Activated CD8-positive, alpha-beta T cell treated with anti-CD3 and anti-CD28 coated beads for 36 hours (primary cell): ENCODE measurements at regions not wholly inside any gene's neighbourhood (a gene's known extent, or its start where the extent isn't known, plus 50 kb on each side); places are given as distances from the start of the nearest gene placed in this dataset.
A peak's percentile ranks its signal among the peaks of the same experiment; 100 is the strongest.

ENCODE experiments used
- ATAC-seq: fragments of 200-7000 bp; cut with Tn5 transposase; one replicate; pipeline ENCODE4 v1.10.0; 2021; ENCODE audit warnings: mild to moderate bottlenecking, moderate library complexity
- CTCF ChIA-PET: fragments of 350-600 bp; sonication (Branson Sonifier 250); formaldehyde crosslinking; loops from one replicate; lab custom pipeline; 2021; ENCODE audit warnings: antibody characterized with exemption; lab: Charles Lee
- POLR2A ChIA-PET: fragments of 350-600 bp; sonication (Branson Sonifier 250); formaldehyde crosslinking; loops from one replicate; lab custom pipeline; 2021; ENCODE audit warnings: antibody characterized with exemption; lab: Charles Lee
- DNase-seq: peaks from one replicate; pipeline ENCODE4 v3.0.0-alpha.2; 2020
- H3K27ac Mint-ChIP-seq: one replicate; pipeline ENCODE4 v1.8.0; 2021; ENCODE audit warnings: mild to moderate bottlenecking, mixed read lengths
- H3K27me3 Mint-ChIP-seq: one replicate; pipeline ENCODE4 v1.8.0; 2021; ENCODE audit warnings: mixed read lengths
- H3K36me3 Mint-ChIP-seq: one replicate; pipeline ENCODE4 v1.8.0; 2021; ENCODE audit warnings: low read depth, mixed read lengths
- H3K4me1 Mint-ChIP-seq: one replicate; pipeline ENCODE4 v1.8.0; 2021; ENCODE audit warnings: low read depth, mixed read lengths
- H3K4me3 Mint-ChIP-seq: one replicate; pipeline ENCODE4 v1.8.0; 2021; ENCODE audit warnings: mild to moderate bottlenecking, moderate library complexity, mixed read lengths
- H3K9me3 Mint-ChIP-seq: one replicate; pipeline ENCODE4 v1.8.0; 2021; ENCODE audit warnings: mixed read lengths
- intact Hi-C: fragments of 100-400 bp; cut with micrococcal nuclease; formaldehyde crosslinking; loops from one replicate; pipeline ENCODE4 v1.10.0; 2022
- TF ChIP-seq, protein P1 (sequence below): fragments of 200-600 bp; IDR thresholded peaks from one replicate; pipeline ENCODE4 v1.8.0; 2022; ENCODE audit warnings: antibody characterized with exemption, mild to moderate bottlenecking

- Mint-ChIP-seq H3K9me3 (no peaks in the 10 kb centered on the region), H3K4me1 (no peaks in the 10 kb centered on the region), H3K4me3 (no peak overlapping the region), H3K27me3 (no peaks in the 10 kb centered on the region), H3K27ac (no peak overlapping the region), H3K36me3 (no peaks in the 10 kb centered on the region)
- intact Hi-C loops = loop anchor here (5.0 to 10.0 kb wide), 3 partner anchors 117 to 410 kb away; a partner anchor contains a TSS
- DNase-seq (peak; percentile 80), ATAC-seq (peak; percentile 59)
- TF ChIP-seq, protein P1, sequence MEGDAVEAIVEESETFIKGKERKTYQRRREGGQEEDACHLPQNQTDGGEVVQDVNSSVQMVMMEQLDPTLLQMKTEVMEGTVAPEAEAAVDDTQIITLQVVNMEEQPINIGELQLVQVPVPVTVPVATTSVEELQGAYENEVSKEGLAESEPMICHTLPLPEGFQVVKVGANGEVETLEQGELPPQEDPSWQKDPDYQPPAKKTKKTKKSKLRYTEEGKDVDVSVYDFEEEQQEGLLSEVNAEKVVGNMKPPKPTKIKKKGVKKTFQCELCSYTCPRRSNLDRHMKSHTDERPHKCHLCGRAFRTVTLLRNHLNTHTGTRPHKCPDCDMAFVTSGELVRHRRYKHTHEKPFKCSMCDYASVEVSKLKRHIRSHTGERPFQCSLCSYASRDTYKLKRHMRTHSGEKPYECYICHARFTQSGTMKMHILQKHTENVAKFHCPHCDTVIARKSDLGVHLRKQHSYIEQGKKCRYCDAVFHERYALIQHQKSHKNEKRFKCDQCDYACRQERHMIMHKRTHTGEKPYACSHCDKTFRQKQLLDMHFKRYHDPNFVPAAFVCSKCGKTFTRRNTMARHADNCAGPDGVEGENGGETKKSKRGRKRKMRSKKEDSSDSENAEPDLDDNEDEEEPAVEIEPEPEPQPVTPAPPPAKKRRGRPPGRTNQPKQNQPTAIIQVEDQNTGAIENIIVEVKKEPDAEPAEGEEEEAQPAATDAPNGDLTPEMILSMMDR = peak; percentile 85
- ChIA-PET CTCF (interaction anchor here (0.6 to 9.6 kb wide), 59 partner anchors 7 to 661 kb away, joined by 3 to 89 read pairs (median 4); partner anchors contain the start of gene SNN), POLR2A (no interaction called here)
Measured at GRCh38 chr16:11407047-11407982, 62.1 kb downstream of the RMI2 start.

GRCh38 chr16:11408216-11408615, 63.0 kb downstream of the RMI2 start:
- DNase-seq (no peak), ATAC-seq (no peak)
- TF ChIP-seq, protein P1 = no peak
- no peaks in the 10 kb centered on the region for H3K36me3 Mint-ChIP-seq
- intact Hi-C loops = loop anchor here (5.0 to 10.0 kb wide), 3 partner anchors 117 to 409 kb away; a partner anchor contains a TSS
- H3K9me3 Mint-ChIP-seq = no peaks in the 10 kb centered on the region
- H3K4me3 Mint-ChIP-seq = no peak overlapping the region
- ChIA-PET POLR2A (no interaction called here), CTCF (interaction anchor here (0.6 to 9.6 kb wide), 34 partner anchors 8 to 458 kb away, joined by 3 to 89 read pairs (median 4); no protein-coding TSS in a partner anchor)
- no peaks in the 10 kb centered on the region for H3K27me3 Mint-ChIP-seq
- H3K4me1 Mint-ChIP-seq = no peaks in the 10 kb centered on the region
- no peak overlapping the region for H3K27ac Mint-ChIP-seq

GRCh38 chr16:11409398-11409797, 64.1 kb downstream of the RMI2 start:
- ATAC-seq = no peak
- Mint-ChIP-seq H3K36me3 (no peaks in the 10 kb centered on the region), H3K27me3 (no peaks in the 10 kb centered on the region), H3K4me3 (no peak overlapping the region), H3K4me1 (no peaks in the 10 kb centered on the region), H3K9me3 (no peaks in the 10 kb centered on the region), H3K27ac (no peak overlapping the region)
- ChIA-PET CTCF (interaction anchor here (1.5 to 7.4 kb wide), 5 partner anchors 13 to 304 kb away, joined by 5 to 89 read pairs (median 34); no protein-coding TSS in a partner anchor), POLR2A (no interaction called here)
- intact Hi-C loops = loop anchor here (5.0 to 10.0 kb wide), 3 partner anchors 115 to 408 kb away; a partner anchor contains a TSS
- DNase-seq = no peak
- TF ChIP-seq, protein P1 = no peak

DNA sequence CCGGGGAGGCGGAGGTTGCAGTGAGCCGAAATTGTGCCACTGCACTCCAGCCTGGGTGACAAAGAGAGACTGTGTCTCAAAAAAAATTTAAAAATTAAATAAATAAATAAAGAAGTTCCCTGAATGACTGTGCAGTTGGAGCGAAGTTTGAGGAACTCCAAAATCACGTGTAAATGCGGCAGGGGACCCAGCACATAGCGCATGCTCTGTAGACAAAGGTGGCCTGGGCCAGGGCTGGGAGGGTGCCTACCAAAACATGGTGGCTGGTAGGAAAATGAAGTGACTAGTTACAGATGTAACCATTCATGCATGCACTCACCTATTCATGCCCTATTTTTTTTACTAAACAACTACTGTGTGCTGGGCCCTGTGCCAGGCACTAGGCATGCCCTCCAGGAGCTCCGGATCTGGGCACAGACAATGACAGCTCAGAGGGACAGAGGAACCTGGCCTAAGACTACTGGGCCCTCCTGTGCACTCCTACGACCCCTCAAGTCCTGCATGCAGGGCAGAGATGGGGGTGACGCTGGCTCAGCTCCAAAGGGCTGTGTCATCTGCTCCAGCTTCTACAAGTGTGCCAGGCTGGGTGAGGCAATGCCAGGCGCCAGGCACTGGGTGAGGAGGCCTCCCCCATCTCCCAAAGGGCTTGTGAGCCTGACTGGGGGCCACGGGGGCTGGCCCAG, 65.3 kb downstream of the RMI2 start:
- no peaks in the 10 kb centered on the region for H3K4me1 Mint-ChIP-seq
- no peaks in the 10 kb centered on the region for H3K27me3 Mint-ChIP-seq
- ATAC-seq (no peak), DNase-seq (no peak)
- H3K36me3 Mint-ChIP-seq = no peaks in the 10 kb centered on the region
- intact Hi-C loops = no loop called here
- TF ChIP-seq, protein P1 = no peak
- CTCF ChIA-PET = interaction anchor here (1.3 to 7.4 kb wide), 4 partner anchors 14 to 303 kb away, joined by 3 to 89 read pairs (median 30); no protein-coding TSS in a partner anchor
- H3K9me3 Mint-ChIP-seq = no peaks in the 10 kb centered on the region
- H3K4me3 Mint-ChIP-seq = no peak overlapping the region
- POLR2A ChIA-PET = interaction anchor here (0.8 kb wide), 1 partner anchor 127 kb away, joined by 3 read pairs; no protein-coding TSS in a partner anchor
- H3K27ac Mint-ChIP-seq = no peak overlapping the region
